GM12874 (cell line): ENCODE measurements at regions not wholly inside any gene's neighbourhood (a gene's known extent, or its start where the extent isn't known, plus 50 kb on each side); places are given as distances from the start of the nearest gene placed in this dataset.

ENCODE experiments used
- TF ChIP-seq, protein P1 (sequence below): IDR thresholded peaks from 2 replicates; pipeline ENCODE4 v1.5.1; 2011; ENCODE audit warnings: low read depth, mild to moderate bottlenecking, control low read depth, low read length, moderate library complexity; ENCODE audit not compliant: insufficient read depth

DNA sequence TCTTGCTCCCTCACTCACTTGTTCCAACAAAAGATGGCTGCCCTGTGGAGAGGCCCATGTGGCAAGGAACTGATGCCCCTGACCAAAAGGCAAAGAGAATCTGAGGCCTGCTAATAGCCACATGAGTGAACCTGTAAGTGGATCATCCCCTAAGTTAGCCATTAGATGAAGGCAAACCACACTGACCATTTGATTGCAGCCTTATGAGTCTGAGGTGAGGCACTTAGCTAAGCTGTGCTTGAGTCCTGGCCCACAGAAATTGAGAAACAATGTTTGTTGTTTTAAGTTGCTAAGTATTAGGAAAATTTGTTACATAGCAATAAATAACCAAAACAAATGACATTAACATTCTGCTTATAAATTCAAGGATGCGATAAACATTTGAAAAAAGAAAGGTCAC lies 100.1 kb upstream of the BET1 start:
- TF ChIP-seq, protein P1, sequence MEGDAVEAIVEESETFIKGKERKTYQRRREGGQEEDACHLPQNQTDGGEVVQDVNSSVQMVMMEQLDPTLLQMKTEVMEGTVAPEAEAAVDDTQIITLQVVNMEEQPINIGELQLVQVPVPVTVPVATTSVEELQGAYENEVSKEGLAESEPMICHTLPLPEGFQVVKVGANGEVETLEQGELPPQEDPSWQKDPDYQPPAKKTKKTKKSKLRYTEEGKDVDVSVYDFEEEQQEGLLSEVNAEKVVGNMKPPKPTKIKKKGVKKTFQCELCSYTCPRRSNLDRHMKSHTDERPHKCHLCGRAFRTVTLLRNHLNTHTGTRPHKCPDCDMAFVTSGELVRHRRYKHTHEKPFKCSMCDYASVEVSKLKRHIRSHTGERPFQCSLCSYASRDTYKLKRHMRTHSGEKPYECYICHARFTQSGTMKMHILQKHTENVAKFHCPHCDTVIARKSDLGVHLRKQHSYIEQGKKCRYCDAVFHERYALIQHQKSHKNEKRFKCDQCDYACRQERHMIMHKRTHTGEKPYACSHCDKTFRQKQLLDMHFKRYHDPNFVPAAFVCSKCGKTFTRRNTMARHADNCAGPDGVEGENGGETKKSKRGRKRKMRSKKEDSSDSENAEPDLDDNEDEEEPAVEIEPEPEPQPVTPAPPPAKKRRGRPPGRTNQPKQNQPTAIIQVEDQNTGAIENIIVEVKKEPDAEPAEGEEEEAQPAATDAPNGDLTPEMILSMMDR = no peak

DNA sequence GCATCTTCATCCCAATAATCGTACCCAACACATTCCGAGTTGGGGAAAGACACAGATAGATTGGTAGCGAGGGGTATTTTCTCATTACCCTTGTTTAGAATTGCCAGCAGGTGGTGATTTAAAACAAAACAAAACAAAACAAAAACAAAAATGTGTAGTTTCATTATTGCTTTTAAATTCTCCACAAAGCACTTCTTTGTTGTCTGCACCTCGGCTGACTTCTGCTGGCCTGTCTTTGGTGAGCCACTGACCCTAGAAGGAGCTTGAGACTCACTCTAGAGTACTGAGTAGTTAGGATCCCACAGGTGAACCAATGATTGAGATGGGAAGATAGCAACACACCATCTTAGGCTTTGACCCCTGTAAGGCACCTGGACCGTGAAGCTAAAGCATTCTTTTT lies 105.4 kb upstream of the BET1 start:
- TF ChIP-seq, protein P1 = no peak

DNA sequence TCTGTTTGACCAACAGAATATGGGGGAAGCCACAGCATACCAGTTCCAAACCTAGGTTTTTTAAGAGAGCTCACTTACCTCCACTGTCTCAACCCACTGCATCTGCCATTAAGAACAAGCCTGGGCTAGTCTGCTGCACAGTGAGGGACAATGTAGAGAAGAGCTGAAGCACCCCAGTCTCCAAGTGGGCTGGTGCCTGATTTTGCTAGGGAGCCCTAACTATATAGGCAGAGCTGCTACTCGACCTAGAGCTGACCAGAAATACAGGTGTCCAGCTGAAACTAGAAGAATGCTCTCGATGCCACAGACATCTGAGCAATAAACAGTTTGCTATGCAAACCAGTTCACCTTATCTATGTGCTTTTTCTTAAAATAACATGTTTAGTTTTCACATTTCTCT lies 106.9 kb upstream of the BET1 start:
- TF ChIP-seq, protein P1 = no peak

DNA sequence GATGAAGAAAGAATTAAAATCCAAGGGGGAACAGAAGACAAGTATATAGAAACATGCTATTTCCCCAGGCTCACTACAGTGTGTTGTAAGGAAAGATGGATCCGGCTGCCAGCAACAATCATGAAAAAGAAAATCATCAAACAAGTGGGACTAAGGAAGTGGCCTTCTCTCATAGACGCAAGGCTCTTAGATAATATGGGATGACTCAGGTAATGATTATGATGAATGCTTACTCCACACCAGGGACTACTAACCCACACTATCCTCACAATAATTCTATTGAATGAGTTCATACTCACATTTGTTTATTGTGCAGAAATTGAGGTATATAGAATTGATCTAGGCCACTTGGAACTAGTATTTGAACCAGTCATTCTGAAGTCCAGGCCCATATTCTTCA lies 111.2 kb upstream of the BET1 start:
- TF ChIP-seq, protein P1 = no peak

DNA sequence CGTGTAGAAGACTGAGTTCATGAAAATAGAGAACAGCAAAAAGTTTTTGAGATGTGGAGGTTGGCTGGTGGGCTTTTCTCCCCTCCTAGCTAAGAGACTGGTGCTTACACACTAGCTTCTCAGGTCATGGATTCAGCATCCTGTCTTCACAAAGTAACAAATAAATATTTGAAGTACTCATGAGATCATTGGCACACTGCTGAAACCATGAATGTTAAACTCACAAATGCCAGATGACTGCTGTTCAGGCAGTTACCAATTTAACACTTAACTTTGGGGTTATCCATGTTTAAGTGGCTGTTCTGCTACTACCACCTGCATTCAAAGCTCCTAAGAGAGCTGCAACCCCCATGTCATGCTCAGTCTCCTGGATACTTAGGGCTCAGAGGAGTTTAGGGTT lies 119.0 kb upstream of the BET1 start:
- TF ChIP-seq, protein P1 = no peak

DNA sequence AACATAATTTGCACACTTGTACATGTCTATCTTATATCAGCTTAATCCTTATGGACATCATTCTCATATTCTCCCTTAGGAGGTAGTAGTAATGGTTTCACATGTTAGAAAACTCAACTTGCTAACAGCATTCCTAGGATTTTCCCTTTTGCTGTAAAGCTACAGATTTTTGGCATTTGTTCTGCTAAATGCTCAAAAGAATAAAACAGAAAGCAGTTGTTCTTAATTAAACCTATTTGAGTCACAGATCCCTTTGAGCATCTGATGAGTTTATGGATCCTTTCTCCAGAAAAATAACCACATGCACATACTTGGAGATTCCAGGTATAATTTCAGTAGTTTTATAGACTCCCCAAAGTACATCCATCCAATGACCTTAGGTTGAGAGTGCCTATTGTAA lies 122.9 kb upstream of the BET1 start:
- TF ChIP-seq, protein P1 = no peak

DNA sequence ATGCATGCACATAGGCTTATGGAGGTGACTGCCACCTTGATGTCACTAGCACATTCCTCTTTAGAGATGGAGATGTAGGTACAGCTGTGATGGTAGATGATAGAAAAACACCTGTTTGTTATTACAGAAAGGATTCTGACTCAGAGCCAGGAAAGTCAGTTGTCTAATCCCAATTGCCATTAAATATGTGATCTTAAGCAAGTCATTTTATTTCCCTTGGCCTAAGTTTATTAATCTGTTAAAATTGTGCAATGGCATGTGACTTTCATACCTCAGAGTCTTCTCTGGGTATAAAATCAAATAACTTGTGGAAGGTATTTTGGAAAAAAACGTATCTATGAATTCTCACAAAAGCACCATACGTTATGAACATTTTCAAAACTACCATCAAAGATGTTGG lies 123.9 kb upstream of the BET1 start:
- TF ChIP-seq, protein P1 = no peak
